ENCODE measurements at regions not wholly inside any gene's neighbourhood (a gene's known extent, or its start where the extent isn't known, plus 50 kb on each side); places are given as distances from the start of the nearest gene placed in this dataset.

DNA sequence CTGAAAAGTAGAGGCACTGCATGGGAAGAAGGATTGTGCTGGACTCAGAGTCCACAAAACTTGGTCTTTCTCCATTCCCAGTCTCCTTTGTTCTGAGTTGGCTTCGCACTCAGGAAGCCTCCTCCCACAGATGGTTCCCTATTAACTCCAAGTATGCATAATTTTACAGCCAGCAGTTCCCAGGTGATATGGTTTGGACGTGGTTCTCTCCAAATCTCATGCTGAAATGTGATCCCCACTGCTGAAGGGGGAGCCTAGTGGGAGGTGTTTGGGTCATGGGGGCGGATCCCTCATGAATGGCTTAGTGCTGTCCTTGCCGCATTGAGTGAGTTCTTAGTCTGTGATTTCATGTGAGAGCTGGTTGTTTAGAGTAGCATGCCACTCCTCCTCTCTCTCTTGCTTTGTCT lies 86.6 kb downstream of the FEM1C start:
- H3K79me2 ChIP-seq (ENCODE audit: insufficient read depth, low read depth, low read length), result no peaks in the 10 kb centered on the region
- CTCF ChIA-PET (ENCODE audit: unreplicated experiment), result no interaction called here
- no peak overlapping the region for H3K4me3 ChIP-seq (ENCODE audit: low read depth, low read length, poor library complexity, severe bottlenecking)
- no peaks in the 10 kb centered on the region for H3K9me3 ChIP-seq (ENCODE audit: low read length)
- H3K4me1 ChIP-seq (ENCODE audit: insufficient read depth, low read length, poor library complexity, severe bottlenecking), result no peaks in the 10 kb centered on the region
- no peaks in the 10 kb centered on the region for H3K36me3 ChIP-seq (ENCODE audit: insufficient read depth, low read length)
- H4K20me1 ChIP-seq (ENCODE audit: insufficient read depth, low read length), result no peaks in the 10 kb centered on the region
- no peak overlapping the region for H3K27ac ChIP-seq (ENCODE audit: low read depth, low read length, poor library complexity, severe bottlenecking)
- POLR2A ChIA-PET, result no interaction called here
- no peak for DNase-seq (ENCODE audit: low spot score)
- no peak overlapping the region for H2AFZ ChIP-seq (ENCODE audit: low read length)
- BruUV-seq (replicated peaks), result no TSS peak
- no peak overlapping the region for H3K4me2 ChIP-seq (ENCODE audit: low read length)
- no peak for TF ChIP-seq CTCF (conservative IDR thresholded peaks at IDR 0.05; ENCODE audit: low read length)
- TF ChIP-seq EZH2phosphoT487 (IDR thresholded peaks at IDR 0.05; ENCODE audit: borderline replicate concordance, low read depth, low read length), result no peak
- intact Hi-C loops (cut with micrococcal nuclease; ENCODE audit: unreplicated experiment), result no loop called here
- no peaks in the 10 kb centered on the region for H3K9me2 ChIP-seq (ENCODE audit: insufficient read depth, low read length)

- no TSS peak for BruUV-seq (replicated peaks)
- no peaks in the 10 kb centered on the region for H3K9me3 ChIP-seq (ENCODE audit: low read length)
- no peak overlapping the region for H3K27ac ChIP-seq (ENCODE audit: low read depth, low read length, poor library complexity, severe bottlenecking)
- ChIA-PET POLR2A (interaction anchor here (0.6 kb wide), 1 partner anchor 329 kb away, joined by 3 read pairs; no protein-coding TSS in a partner anchor), CTCF (ENCODE audit: unreplicated experiment) (no interaction called here)
- H3K4me1 ChIP-seq (ENCODE audit: insufficient read depth, low read length, poor library complexity, severe bottlenecking), result no peaks in the 10 kb centered on the region
- no peak overlapping the region for H3K4me3 ChIP-seq (ENCODE audit: low read depth, low read length, poor library complexity, severe bottlenecking)
- no peak for DNase-seq (ENCODE audit: low spot score)
- no peak overlapping the region for H3K4me2 ChIP-seq (ENCODE audit: low read length)
- intact Hi-C loops (cut with micrococcal nuclease; ENCODE audit: unreplicated experiment), result no loop called here
- no peaks in the 10 kb centered on the region for H4K20me1 ChIP-seq (ENCODE audit: insufficient read depth, low read length)
- no peaks in the 10 kb centered on the region for H3K79me2 ChIP-seq (ENCODE audit: insufficient read depth, low read depth, low read length)
- H2AFZ ChIP-seq (ENCODE audit: low read length), result no peak overlapping the region
- no peaks in the 10 kb centered on the region for H3K9me2 ChIP-seq (ENCODE audit: insufficient read depth, low read length)
- H3K36me3 ChIP-seq (ENCODE audit: insufficient read depth, low read length), result no peaks in the 10 kb centered on the region
- TF ChIP-seq EZH2phosphoT487 (IDR thresholded peaks at IDR 0.05; ENCODE audit: borderline replicate concordance, low read depth, low read length), result no peak
- TF ChIP-seq CTCF (conservative IDR thresholded peaks at IDR 0.05; ENCODE audit: low read length), result no peak
Observed at GRCh38 chr5:115457571-115457970, 87.0 kb downstream of the FEM1C start.

- no TSS peak for BruUV-seq (replicated peaks)
- no peaks in the 10 kb centered on the region for H3K79me2 ChIP-seq (ENCODE audit: insufficient read depth, low read depth, low read length)
- no peak for TF ChIP-seq CTCF (conservative IDR thresholded peaks at IDR 0.05; ENCODE audit: low read length)
- no peak for TF ChIP-seq EZH2phosphoT487 (IDR thresholded peaks at IDR 0.05; ENCODE audit: borderline replicate concordance, low read depth, low read length)
- DNase-seq (ENCODE audit: low spot score), result no peak
- no peak overlapping the region for H3K4me2 ChIP-seq (ENCODE audit: low read length)
- intact Hi-C loops (cut with micrococcal nuclease; ENCODE audit: unreplicated experiment), result no loop called here
- no peak overlapping the region for H3K4me3 ChIP-seq (ENCODE audit: low read depth, low read length, poor library complexity, severe bottlenecking)
- CTCF ChIA-PET (ENCODE audit: unreplicated experiment), result no interaction called here
- no peak overlapping the region for H2AFZ ChIP-seq (ENCODE audit: low read length)
- H4K20me1 ChIP-seq (ENCODE audit: insufficient read depth, low read length), result no peaks in the 10 kb centered on the region
- no peaks in the 10 kb centered on the region for H3K9me3 ChIP-seq (ENCODE audit: low read length)
- no peaks in the 10 kb centered on the region for H3K4me1 ChIP-seq (ENCODE audit: insufficient read depth, low read length, poor library complexity, severe bottlenecking)
- POLR2A ChIA-PET, result no interaction called here
- no peak overlapping the region for H3K27ac ChIP-seq (ENCODE audit: low read depth, low read length, poor library complexity, severe bottlenecking)
- H3K36me3 ChIP-seq (ENCODE audit: insufficient read depth, low read length), result no peaks in the 10 kb centered on the region
- no peaks in the 10 kb centered on the region for H3K9me2 ChIP-seq (ENCODE audit: insufficient read depth, low read length)
Observed at GRCh38 chr5:115456539-115457040, 88.0 kb downstream of the FEM1C start.
